SW480 (cell line): ENCODE measurements at regions not wholly inside any gene's neighbourhood (a gene's known extent, or its start where the extent isn't known, plus 50 kb on each side); places are given as distances from the start of the nearest gene placed in this dataset.

ENCODE experiments used
- DNase-seq: peaks from one replicate; pipeline ENCODE4 v3.0.0-alpha.2; 2016; ENCODE audit warnings: low spot score

DNA sequence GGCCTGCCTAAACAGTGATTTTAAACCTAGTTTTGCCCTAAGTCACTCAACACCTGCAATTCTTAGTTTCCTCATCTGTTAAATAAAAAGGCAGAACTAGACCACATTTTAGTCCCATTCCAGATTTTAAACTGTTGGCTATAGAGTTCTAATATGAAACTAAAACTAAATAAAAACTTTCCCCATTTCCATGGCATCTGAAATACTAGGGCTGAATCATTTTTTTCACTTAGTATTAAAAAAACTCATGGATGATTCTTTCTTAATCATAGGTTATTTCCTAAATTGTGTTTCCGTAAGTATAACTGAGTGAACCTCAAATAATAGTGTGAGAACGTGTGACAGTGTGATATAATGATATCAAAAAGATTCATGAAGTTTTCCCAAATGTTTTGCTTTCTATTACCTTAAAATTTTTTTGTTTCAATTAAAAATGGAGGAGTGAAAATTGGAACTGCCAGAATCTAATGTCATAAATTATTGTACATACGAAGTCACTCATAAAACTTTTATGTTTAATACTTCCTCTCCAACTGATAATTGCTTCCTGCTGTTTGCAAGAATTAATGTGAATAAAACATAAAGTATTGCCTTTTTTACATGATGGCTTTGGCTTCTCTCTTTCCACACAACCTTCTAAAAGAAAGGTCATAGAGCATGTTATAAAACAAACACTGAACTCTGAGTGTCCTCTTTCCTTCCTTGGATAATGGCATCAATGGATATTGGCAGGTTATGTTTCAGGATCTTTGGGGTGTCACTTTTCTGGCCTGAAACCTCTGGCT, 315.1 kb upstream of the MME start:
- no peak for DNase-seq

DNA sequence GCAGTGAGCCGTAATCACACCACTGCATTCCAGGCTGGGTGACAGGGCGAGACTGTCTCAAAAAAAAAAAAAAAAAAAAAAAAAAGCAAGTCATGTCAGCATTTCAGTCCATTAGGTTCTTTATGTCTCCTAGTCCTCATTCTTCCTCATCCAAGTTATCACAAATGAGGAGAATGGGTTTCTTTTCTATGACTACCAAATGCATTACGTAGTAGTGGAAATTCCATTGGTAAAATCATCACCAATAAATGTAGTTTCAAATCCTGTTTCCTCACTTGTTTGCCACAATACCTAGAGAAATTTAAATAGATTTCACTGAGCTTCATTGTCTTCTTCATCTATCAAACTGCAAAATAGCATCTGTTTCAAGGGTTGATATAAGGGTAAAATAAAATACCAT, 317.6 kb upstream of the MME start:
- DNase-seq = no peak

DNA sequence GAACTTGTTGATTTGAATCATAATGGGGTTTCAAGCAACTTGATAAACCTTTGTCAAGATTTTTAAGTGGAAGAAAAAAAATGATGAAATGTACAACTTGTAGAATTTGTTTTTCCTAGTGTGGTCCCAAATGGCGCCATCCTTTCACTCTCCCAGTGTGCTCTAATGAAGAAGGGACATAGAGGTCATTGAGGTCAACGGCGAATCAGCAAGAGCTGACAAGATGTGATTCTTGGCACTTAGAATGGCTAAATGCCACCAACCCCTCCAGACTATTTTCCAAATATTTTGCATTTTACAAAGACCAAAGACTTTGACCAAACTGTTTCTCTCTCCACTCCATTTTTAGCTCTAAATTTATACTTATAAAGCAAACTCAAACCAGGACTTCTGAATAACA, 320.2 kb upstream of the MME start:
- DNase-seq = no peak

DNA sequence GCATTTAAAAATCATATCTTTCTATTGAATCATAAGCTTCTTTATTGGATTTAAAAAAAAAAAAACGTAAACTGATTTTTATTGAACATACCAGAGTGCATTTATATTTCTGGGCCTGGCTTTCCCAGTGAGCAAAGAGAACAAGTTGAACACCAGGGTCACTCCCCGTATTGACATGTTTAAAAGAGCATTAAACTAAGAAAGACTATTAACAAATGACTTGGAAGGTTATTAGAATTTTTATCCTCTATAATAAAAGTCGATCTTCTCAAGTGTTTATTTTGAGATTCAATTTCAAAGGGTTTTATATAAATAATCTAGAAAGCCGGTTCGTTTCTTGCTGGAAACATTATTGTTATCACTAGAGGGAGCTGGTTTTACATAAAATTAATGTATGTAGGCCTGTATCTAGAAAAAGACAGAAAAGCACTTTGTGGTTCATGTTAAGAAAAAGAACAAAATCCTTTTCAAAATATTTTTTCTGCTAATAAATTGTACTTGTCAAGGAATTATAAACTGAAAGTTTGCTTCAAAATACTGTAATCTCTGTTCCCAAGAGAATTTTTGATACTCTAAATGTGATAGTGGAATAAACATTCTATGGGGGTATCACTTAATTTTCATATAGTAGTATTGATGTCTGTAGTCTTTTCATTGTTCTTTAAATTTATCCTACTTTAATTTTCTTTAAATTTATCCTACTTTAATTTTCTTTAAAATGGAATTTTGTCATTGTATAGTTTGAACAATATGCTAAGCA, 321.8 kb upstream of the MME start:
- peak; percentile 67 for DNase-seq

DNA sequence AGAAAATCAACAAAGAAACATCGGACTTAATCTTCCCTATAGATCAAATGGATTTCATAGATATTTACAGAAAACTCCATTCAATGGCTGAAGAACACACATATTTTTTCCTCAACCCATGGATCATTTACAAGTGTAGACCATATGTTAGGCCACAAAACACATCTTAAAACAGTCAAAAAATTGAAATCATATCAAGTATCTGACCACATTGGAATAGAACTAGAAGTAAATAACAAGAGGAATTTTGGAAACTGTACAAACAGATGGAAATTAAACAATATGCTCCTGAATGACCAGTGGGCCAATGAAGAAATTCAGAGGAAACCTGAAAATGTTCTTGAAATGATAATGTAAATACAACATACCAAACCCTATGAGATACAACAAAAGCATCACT, 323.1 kb upstream of the GPR149 start:
- DNase-seq = no peak

DNA sequence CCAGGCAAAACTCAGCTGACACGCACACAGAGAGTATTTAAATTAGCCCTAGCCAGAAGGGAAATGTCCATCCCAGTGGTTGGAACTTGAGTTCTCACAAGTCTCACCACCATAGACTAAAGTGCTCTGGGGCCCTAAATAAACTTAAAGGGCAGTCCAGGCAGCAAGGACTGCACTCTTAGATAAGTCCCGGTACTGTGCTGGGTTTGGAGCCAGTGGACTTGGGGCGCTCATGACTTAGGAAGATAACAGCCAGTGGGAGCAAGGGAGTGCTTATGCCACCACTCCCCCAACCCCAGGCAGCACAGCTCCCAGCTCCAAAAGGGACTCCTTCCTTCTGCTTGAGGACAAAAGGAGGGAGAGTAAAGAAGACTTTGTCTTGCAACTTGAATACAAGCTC, 319.5 kb upstream of the GPR149 start:
- no peak for DNase-seq

DNA sequence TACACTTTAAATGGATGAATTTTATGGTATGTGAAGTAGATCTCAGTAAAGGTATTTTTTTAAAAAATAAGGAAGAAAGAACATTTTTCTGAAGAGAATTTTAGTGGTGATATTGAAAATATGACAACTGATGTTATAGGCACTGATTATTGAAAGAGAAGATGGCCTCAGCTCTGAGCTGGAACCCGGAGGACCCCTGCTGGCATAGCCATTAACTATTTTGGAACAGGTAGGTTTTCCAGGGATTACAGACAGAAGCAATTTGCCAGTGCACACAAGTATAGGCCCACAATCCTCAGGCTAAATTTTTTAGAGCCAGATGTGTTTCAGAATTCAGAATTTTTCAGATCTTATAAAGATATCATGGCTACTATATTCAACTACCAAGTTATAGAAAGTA, 315.9 kb upstream of the GPR149 start:
- peak; percentile 4 for DNase-seq

DNA sequence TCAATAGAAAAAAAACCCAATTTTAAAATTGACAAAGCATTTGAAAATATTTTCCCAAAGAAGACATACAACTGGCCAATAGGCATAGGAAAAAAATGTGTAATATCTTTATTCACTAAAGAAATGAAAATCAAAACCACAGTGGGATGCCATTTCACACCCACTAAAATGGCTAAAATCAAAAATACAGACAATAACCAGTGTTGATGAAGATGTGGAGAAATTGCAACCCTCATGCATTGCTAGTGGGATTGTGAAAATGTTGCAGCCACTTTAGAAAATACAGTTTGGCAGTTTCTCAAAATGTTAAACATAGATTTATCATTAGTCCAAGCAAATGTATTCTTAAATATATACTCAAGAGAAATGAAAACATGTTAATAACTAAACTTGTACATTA, 315.1 kb upstream of the GPR149 start:
- no peak for DNase-seq

DNA sequence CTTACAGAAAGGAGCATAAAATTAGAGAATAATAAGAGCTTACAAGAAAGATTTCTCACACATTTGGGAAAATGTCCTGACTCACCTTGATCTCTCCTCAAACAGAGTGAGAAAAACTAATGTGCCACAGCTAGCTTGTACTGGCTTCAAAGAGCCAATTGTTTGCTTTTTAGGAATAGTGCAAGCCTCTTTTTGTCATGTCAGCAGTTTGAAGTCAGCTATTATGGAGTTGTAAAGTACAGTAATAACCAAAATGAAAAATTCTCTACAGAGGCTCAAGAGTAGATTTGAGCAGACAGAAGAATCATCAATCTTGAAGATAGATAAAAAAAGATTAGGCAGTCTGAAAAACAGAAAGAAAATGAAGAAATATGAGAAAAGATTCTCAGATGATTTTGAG, 313.4 kb upstream of the GPR149 start:
- DNase-seq = no peak

DNA sequence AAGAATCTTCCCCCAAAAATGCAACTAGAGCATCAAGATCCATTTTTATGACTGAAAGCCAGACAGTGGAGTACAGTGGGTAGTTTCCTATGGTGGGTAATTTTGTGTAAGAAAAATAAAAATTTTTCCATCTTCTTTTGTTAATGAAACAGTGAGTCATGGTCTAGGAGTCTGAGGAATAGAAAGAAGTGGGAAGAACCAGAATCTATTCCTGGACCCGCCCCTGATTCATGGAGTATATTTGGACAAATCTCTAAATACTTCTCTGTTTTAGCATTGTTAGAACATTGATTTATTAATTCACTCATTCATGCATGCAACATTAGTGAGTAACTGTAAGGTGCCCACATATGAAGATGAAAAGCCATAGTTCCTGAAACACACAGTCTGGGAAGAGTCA, 304.5 kb upstream of the GPR149 start:
- DNase-seq = no peak

DNA sequence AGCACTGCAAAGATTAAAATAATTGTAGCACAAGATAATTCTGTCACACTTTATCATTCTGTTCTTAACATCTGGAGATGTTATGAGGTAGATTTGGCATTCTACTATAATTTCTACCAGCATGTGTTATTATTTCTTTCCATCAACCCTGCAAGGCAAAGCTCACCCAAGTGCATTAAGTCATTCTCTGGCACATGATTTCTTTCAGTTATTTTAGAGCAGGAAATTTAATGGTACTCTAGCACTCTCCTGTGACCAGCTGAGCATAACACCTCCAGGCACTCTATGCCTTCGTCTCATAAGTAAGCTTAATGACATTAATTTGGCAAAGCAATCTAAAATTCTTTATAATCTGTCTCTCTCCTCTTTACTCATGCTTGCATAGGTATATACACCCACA, 300.2 kb upstream of the GPR149 start:
- DNase-seq = no peak

DNA sequence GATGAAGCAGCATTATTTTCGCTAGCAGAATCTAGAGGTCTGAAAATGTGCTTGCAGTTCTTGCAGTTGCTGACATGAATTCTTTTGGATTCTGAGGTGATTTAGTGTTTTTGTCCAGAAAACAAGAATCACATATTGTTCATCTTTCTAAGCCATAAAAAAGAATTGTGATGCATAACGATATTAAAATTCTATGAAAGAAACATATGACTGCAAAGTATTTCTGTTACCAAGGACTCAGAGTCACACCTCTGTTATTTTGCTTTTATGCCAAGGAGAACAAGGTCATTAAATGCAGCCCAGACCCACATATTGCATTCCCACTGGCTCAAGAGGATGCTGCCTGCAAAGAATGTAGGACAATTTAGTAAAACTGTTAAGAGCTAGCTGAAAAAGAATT, 299.8 kb upstream of the GPR149 start:
- DNase-seq = no peak

DNA sequence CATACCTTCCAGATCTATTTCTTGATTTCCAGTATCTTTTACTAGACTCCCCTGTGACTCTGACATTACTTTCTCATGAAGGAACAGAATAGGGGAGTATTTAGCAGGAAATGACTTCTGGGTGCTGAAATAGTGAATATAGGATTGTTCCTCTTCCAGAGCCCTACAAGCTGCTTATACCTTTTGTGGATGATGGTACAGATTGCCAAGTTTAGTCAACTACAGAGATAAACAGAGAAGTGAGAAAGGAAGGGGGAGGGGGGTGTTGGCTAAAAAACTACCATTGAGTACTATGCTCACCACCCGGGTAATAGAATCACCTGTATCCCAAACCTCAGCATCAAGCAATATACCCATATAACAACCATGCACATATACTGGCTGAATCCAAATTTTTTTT, 298.3 kb upstream of the GPR149 start:
- no peak for DNase-seq

DNA sequence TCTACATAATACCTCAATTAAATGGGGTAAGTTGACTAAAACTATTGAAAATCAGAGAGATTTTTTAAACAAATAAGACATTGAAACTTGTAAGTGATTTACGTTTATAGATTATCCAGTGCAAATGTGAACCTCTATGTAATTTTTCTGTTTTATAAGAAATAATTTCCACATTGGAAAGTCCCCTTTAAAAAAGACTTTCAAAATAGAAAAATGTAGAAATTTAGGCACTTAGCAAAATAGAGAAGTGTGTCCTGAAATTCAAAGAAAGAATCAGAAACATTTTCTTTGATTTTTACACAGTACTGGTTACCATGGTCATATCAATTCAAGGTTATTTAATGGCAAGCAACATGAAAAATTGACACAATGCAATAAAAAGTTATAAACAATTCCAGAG, 290.9 kb upstream of the GPR149 start:
- DNase-seq = no peak

DNA sequence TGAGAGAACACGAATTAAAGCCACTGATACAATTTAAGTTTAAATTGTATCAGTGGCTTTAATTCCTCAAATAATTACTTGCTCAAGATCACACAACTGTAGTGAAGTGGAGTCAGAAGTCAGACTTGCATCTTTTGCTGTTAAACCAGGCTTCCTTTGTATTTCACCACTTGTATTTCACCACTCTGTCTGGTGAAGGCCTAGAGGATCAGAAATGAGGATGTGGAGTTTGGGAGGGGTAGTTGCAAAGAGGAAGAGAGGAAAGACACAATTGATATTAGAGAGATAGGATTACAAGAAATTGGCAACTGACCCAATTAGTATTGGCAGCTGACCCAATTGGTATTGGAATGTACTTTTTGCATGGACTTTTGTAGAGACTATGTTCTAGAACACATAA, 288.1 kb upstream of the GPR149 start:
- no peak for DNase-seq

DNA sequence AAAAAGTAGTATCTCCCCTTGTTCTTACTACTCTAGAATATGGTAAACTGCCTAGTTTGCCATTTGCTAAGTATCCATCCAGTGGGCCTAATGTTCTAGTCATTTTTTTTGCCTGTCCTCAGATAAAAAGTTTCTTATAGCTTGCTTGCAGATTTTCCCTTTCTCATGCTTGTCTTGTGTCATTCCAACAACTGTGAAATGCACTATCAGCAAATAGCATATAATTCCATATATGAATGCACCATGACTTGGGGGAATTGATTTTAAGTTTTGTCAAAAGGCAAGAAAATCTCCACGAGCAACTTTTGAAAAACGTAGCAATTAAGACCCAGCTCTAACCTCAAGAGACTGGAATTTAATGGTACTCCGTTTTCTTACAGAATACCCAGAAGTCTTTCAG, 286.2 kb upstream of the GPR149 start:
- no peak for DNase-seq

DNA sequence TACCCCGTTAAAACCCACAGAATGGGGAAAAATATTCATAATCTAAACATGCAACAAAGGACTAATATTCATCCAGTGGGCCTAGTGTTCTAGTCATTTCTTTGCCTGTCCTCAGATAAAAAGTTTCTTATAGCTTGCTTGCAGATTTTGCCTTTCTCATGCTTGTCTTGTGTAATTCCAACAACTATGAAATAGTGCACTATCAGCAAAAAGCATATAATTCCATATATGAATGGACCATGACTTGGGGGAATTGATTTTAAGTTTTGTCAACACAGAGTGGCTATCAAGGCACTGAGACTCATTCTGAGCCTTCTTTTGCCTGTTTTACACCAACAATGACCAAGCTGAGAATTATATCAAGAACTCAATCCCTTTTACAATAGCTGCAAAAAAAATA, 278.6 kb upstream of the GPR149 start:
- no peak for DNase-seq

DNA sequence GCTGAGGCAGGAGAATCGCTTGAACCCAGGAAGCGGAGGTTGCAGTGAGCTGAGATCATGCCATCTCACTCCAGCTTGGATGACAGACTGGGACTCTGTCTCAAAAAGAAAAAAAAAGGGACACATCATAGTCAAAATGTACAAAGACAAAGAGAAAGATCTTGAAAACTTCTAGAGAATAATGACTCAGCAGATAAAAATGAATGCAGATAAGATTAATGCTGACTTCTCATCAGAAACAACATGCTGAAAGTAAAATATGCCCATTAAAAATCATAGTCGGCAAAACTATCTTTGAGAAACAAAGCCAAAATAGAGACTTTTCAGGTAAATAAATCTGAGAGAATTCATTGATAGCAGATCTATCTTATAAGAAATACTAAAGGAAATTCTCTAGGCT, 271.1 kb upstream of the GPR149 start:
- no peak for DNase-seq

DNA sequence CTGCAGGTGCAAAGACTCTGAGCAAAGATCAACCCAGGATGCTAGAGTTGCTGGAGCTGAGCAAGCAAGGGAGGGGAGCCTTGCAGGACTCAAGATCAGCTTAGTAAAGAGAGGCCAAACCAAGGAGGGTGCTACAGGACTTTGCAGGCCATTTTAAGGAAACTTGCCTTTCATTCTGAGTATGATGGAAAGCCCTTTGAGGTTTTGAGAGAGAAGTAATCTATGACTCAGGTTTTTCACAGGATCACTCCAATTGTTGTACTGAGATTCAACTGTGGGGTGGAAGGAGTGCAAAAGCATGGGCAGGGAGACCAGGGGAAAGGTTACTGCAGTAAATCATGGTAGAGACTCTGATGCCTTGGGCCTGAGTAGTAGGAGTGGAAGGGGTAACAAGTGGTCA, 260.4 kb upstream of the GPR149 start:
- no peak for DNase-seq

DNA sequence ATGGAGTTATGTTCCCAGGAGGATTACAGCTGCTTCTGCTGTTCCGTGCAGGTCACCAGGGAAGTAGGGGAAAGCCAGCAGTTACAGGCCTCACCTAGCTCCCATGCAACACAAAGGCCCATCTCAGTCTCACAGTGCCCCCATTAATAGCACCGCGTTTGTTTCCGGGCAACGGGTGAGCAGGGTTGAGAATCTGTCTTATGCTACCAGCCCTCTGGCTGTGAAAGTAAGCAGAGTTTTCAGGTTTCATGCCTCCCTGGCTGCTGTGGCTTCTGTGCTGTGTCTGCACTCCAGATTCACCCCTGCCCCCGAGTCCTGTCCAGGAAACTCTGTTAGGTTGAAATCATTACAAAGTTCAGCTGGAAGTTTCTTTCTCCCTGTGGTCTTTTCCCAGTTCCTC, 254.4 kb upstream of the GPR149 start:
- DNase-seq = no peak

DNA sequence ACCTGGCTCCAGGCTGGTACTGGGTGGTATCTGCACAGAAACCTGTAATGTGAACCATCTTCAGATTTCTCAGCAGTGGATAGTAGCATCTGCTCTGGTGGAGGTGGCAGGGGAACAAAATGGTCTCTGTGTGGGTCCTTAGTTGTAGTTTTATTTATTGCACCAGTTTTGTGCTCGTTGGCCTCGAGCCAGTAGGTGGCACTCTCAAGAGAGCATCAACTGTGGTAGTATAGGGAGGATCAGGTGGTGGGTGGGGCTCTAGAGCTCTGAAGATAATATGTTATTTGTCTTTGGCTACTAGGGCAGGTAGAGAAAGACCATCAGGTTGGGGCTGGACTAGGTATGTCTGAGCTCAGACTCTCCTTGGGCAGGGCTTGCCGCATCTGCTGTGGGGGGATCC, 254.0 kb upstream of the GPR149 start:
- no peak for DNase-seq

DNA sequence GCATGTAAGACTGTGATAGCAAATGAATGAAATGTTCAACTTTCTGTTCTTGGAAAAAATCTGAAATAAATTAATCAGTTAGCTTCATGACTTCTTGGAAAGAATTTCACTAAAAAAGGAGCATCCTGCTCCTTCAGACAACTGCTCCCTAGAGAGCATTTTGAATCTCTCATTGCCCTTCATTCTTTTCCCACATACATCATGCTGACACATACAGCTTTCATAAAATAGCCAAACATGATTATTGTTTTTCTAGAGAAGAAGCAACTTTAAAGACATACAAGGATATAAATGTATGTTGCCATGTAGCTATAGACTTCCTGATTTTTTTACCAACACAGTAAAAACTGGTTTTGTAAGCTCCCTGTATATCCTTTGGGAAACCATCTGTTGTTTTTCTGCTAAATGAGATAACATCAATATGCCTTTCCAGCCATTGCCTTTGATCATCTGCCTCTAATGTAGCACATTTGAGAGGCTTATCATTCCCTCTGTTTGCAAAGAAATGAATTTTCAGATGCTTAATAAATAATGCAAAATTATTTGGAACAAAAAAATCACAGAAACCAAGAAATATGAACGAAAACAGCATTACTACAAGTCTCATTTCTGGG, 248.2 kb upstream of the GPR149 start:
- no peak for DNase-seq

DNA sequence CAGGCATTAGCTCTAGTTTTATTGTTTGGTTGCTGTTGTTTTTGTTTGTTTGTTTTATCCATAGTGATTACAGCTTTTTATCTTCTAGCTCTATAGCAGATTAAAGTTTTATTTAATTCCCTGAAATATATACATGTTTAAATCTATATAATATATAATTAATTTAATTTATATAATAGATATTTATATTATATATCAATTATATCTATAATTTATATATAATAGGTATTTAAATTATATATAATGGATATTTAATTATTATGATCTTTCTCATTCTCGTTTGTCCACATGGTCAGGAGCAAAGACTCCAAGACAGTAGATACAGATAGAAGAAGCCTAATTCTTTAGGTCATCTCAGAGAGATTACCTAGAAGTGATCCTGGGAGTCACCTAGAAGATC, 238.8 kb upstream of the GPR149 start:
- DNase-seq = no peak

DNA sequence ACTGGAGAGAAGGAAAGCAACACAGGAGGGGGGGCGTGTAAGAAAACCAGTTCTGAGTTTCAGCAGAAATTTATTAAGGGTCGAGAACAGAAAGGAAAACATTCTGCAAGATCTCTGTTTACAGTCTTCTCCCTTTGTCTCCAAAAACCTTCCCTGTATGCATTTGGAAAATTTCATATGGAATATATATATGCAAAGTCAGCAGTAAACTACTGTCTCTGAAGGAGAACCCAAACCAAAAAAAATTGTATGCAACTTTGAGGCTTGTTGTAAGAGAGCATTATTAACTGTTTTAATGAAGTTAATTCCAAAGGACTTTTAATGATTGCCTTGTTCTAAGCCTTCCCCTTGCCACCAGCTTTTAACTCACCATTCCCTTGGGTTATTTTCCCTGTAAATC, 238.2 kb upstream of the GPR149 start:
- no peak for DNase-seq
